ENCODE measurements at regions not wholly inside any gene's neighbourhood (a gene's known extent, or its start where the extent isn't known, plus 50 kb on each side); places are given as distances from the start of the nearest gene placed in this dataset.

GRCh38 chr10:2784766-2785165 is 282.6 kb upstream of the PFKP start:
- TF ChIP-seq BHLHE40 (IDR thresholded peaks at IDR 0.05; ENCODE audit: low read depth, low read length) (no peak), CEBPB (IDR thresholded peaks at IDR 0.05; ENCODE audit: low read depth, low read length) (no peak), NFE2L2 (IDR thresholded peaks at IDR 0.05; ENCODE audit: low read depth, low read length) (no peak), CTCF (conservative IDR thresholded peaks at IDR 0.05; ENCODE audit: low read depth, low read length) (no peak), USF2 (IDR thresholded peaks at IDR 0.05; ENCODE audit: low read depth, low read length) (no peak), ELK1 (IDR thresholded peaks at IDR 0.05; ENCODE audit: borderline replicate concordance, low read depth, low read length) (no peak), RFX5 (IDR thresholded peaks at IDR 0.05; ENCODE audit: low read depth, low read length) (no peak), SMC3 (IDR thresholded peaks at IDR 0.05; ENCODE audit: low read depth, low read length) (no peak), CHD1 (IDR thresholded peaks at IDR 0.05; ENCODE audit: low read depth, low read length) (no peak), MAZ (IDR thresholded peaks at IDR 0.05; ENCODE audit: borderline replicate concordance, low read depth, low read length) (no peak), RAD21 (IDR thresholded peaks at IDR 0.05; ENCODE audit: low read length) (no peak), RCOR1 (IDR thresholded peaks at IDR 0.05; ENCODE audit: insufficient replicate concordance, low read length) (no peak), MXI1 (IDR thresholded peaks at IDR 0.05; ENCODE audit: borderline replicate concordance, low read depth, low read length) (no peak), POLR2A (IDR thresholded peaks at IDR 0.05; ENCODE audit: low read depth, low read length) (no peak), MAFK (IDR thresholded peaks at IDR 0.05; ENCODE audit: low read depth, low read length) (no peak), FOS (IDR thresholded peaks at IDR 0.05; ENCODE audit: low read depth, low read length) (no peak)
- H3K4ac ChIP-seq (ENCODE audit: low read depth, low read length): no peak overlapping the region
- DNase-seq (no peak), ATAC-seq (ENCODE audit: low read depth) (no peak)
- no peaks in the 10 kb centered on the region for H4K20me1 ChIP-seq (ENCODE audit: insufficient read depth, low read length)
- H3K4me2 ChIP-seq (ENCODE audit: low read depth, low read length): no peak overlapping the region
- no peak overlapping the region for H3K14ac ChIP-seq (replicated peaks; ENCODE audit: low read depth, low read length)
- ChIA-PET CTCF (no interaction called here), POLR2A (ENCODE audit: unreplicated experiment) (no interaction called here)
- no peaks in the 10 kb centered on the region for H3K36me3 ChIP-seq (ENCODE audit: control insufficient read depth, insufficient read depth, low read length)
- no peak overlapping the region for H2BK20ac ChIP-seq (ENCODE audit: low read depth, low read length)
- no peak overlapping the region for H3K18ac ChIP-seq (ENCODE audit: low read depth, low read length)
- no peak overlapping the region for H4K8ac ChIP-seq (ENCODE audit: low read depth in 2 of 2, low read length in 2 of 2)
- H2AK5ac ChIP-seq (ENCODE audit: low read depth, low read length): no peak overlapping the region
- H3K27ac ChIP-seq (ENCODE audit: insufficient read depth, low read length): no peak overlapping the region
- no peak overlapping the region for H2BK5ac ChIP-seq (ENCODE audit: low read depth, low read length, poor library complexity, severe bottlenecking)
- no peak overlapping the region for H2BK120ac ChIP-seq (ENCODE audit: low read depth, low read length)
- no peak overlapping the region for H2AFZ ChIP-seq (replicated peaks; ENCODE audit: low read length, poor library complexity)
- no peaks in the 10 kb centered on the region for H3K79me1 ChIP-seq (ENCODE audit: low read depth in 1 of 2, low read length in 2 of 2)
- peaks cover 32% of the 10 kb centered on the region for H3K9me3 ChIP-seq (ENCODE audit: control insufficient read depth, insufficient read depth, low read length)
- no CpG with 5 or more reads among the region's 7 CpGs for WGBS, 2 experiments (ENCODE audit: extremely low coverage in 2 of 2, insufficient read length in 1 of 2)
- H4K5ac ChIP-seq (ENCODE audit: low read depth, low read length): no peak overlapping the region
- no peak overlapping the region for H2BK15ac ChIP-seq (ENCODE audit: low read depth, low read length)
- in situ Hi-C loops (cut with MboI; ENCODE audit: low sequenced_read_pairs) (no loop called here), dilution Hi-C loops (cut with HindIII; ENCODE audit: low sequenced_read_pairs, unreplicated experiment) (no loop called here), intact Hi-C loops (cut with micrococcal nuclease) (no loop called here)
- H2AK9ac ChIP-seq (replicated peaks; ENCODE audit: low read depth, low read length, poor library complexity): no peak overlapping the region
- H4K91ac ChIP-seq (ENCODE audit: insufficient read depth, low read depth, low read length): no peak overlapping the region
- H3K23ac ChIP-seq (ENCODE audit: low read depth, low read length): no peak overlapping the region
- no peak overlapping the region for H3K9ac ChIP-seq (ENCODE audit: low read depth, low read length)
- BruUV-seq (replicated peaks): no TSS peak
- H3K27me3 ChIP-seq (ENCODE audit: control insufficient read depth, insufficient read depth, low read length): no peaks in the 10 kb centered on the region
- no peaks in the 10 kb centered on the region for H3K4me1 ChIP-seq (ENCODE audit: control insufficient read depth, insufficient read depth, low read length)
- no peak overlapping the region for H3K56ac ChIP-seq (ENCODE audit: extremely low read depth, insufficient read depth, low read length)
- no peaks in the 10 kb centered on the region for H3K9me1 ChIP-seq (ENCODE audit: insufficient read depth, low read length)
- H3K4me3 ChIP-seq (ENCODE audit: insufficient read depth, low read depth, low read length): no peak overlapping the region
